Endothelial cell (in vitro differentiated cells): ENCODE measurements at regions not wholly inside any gene's neighbourhood (a gene's known extent, or its start where the extent isn't known, plus 50 kb on each side); places are given as distances from the start of the nearest gene placed in this dataset.

Source experiments
- DNase-seq: peaks from one replicate; pipeline ENCODE4 v3.0.0; 2021; ENCODE audit warnings: low spot score
- H3K27ac Mint-ChIP-seq: one replicate; pipeline ENCODE4 v1.8.0; 2021; ENCODE audit warnings: mixed read lengths, inconsistent platforms; ENCODE audit not compliant: unreplicated experiment
- H3K27me3 Mint-ChIP-seq: one replicate; pipeline ENCODE4 v1.8.0; 2021; ENCODE audit warnings: mild to moderate bottlenecking, moderate library complexity, mixed read lengths, inconsistent platforms; ENCODE audit not compliant: unreplicated experiment
- H3K36me3 Mint-ChIP-seq: one replicate; pipeline ENCODE4 v1.8.0; 2021; ENCODE audit warnings: mild to moderate bottlenecking, low read depth, mixed read lengths, inconsistent platforms; ENCODE audit not compliant: unreplicated experiment
- H3K4me1 Mint-ChIP-seq: one replicate; pipeline ENCODE4 v1.8.0; 2021; ENCODE audit warnings: mild to moderate bottlenecking, mixed read lengths, inconsistent platforms; ENCODE audit not compliant: unreplicated experiment
- H3K4me3 Mint-ChIP-seq: one replicate; pipeline ENCODE4 v1.8.0; 2021; ENCODE audit warnings: mild to moderate bottlenecking, mixed read lengths, inconsistent platforms; ENCODE audit not compliant: unreplicated experiment
- H3K9me3 Mint-ChIP-seq: one replicate; pipeline ENCODE4 v1.8.0; 2021; ENCODE audit warnings: mixed read lengths, inconsistent platforms; ENCODE audit not compliant: unreplicated experiment
- CTCF ChIP-seq: fragments of 200-600 bp; sonication (generic); IDR thresholded peaks from one replicate; pipeline ENCODE4 v1.5.0; 2021; ENCODE audit warnings: antibody characterized with exemption; ENCODE audit not compliant: unreplicated experiment

DNA sequence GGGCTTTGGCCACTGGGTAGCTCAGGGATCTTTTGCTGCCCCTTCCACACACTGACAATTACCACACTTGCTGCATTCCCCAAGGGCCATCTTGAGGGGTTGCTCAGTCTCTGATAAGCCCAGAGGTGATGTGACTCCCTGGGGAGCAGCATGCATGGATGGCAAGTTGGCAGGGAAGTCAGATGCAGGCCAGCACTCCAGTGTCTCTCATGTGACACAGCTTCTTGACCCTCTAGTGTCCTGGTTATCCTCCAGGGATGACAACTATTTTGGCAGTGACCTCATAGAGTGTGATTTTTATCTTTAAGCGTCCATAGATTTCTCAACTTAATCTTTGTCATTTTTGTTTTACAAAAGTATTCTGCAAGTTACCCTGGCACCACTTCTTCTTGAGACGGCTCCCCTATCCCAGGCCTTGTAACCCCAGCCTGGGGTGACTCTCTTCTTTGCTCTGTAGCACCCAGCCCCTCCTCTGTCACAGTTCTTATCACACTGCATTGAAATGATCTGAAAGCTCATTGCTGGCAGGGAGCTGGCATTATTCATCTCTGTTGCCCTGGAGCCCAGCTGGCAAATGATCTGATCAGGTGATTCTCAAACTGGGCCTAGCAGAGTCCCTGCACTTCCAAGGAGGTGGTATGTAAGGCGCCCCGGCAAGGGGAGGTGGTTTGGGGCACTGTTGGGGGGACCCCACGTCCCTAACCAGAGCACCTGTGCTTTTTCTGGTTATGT is 72.6 kb downstream of the TENT5C start:
- H3K27ac Mint-ChIP-seq = no peak overlapping the region
- H3K9me3 Mint-ChIP-seq = no peaks in the 10 kb centered on the region
- H3K27me3 Mint-ChIP-seq = peaks cover 3% of the 10 kb centered on the region
- no peaks in the 10 kb centered on the region for H3K36me3 Mint-ChIP-seq
- H3K4me1 Mint-ChIP-seq = no peaks in the 10 kb centered on the region
- no peak for TF ChIP-seq CTCF
- H3K4me3 Mint-ChIP-seq = no peak overlapping the region
- DNase-seq = no peak

DNA sequence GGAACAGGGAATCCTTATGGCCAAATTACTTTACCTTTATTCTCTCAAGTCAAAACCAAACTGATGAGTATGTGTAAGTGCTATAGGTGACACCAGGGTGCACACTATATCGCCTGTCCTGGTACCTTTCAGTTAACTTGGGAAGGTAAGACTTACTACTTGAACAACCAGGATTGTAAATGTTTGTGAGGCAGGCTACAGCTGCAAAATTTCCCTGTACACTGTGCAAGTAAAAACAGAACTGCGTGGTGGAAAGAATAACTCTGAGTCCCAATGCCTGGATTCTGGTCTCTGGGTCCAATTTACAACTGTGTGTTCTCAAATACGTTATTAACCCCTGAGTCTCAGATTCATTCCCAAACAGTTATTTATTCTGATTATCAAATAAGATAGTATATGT is 73.5 kb downstream of the TENT5C start:
- peaks cover 3% of the 10 kb centered on the region for H3K27me3 Mint-ChIP-seq
- TF ChIP-seq CTCF = no peak
- no peak overlapping the region for H3K27ac Mint-ChIP-seq
- H3K4me1 Mint-ChIP-seq = no peaks in the 10 kb centered on the region
- no peak overlapping the region for H3K4me3 Mint-ChIP-seq
- no peaks in the 10 kb centered on the region for H3K36me3 Mint-ChIP-seq
- no peak for DNase-seq
- no peaks in the 10 kb centered on the region for H3K9me3 Mint-ChIP-seq

DNA sequence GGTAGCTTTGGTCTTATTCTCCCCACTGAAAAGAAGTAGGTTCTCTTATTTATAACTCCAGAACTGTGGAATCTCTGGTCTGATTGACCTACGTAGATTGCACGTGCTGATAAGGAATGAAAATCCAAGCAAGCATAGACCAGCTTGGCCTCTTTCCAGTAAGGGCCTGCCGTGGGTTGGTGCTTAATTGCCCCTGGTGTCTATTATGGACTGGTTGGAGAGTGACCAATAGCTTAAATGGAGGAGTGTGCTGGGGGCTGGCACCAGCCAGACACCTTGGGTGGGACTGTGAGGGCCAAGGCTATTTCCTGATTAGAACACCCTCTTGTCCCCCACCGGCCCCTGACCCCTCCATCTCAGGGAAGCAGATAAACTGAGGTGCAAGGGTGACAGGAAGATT is 74.0 kb downstream of the TENT5C start:
- Mint-ChIP-seq H3K9me3 (no peaks in the 10 kb centered on the region), H3K36me3 (no peaks in the 10 kb centered on the region), H3K4me1 (no peaks in the 10 kb centered on the region), H3K4me3 (no peak overlapping the region), H3K27me3 (peaks cover 3% of the 10 kb centered on the region), H3K27ac (no peak overlapping the region)
- TF ChIP-seq CTCF = no peak
- no peak for DNase-seq

- TF ChIP-seq CTCF = no peak
- no peak for DNase-seq
- H3K27me3 Mint-ChIP-seq = peaks cover 3% of the 10 kb centered on the region
- H3K4me3 Mint-ChIP-seq = no peak overlapping the region
- H3K9me3 Mint-ChIP-seq = no peaks in the 10 kb centered on the region
- H3K4me1 Mint-ChIP-seq = no peaks in the 10 kb centered on the region
- H3K27ac Mint-ChIP-seq = no peak overlapping the region
- H3K36me3 Mint-ChIP-seq = no peaks in the 10 kb centered on the region
Measured at GRCh38 chr1:117680316-117681002, 74.6 kb downstream of the TENT5C start.
